ENCODE measurements at regions not wholly inside any gene's neighbourhood (a gene's known extent, or its start where the extent isn't known, plus 50 kb on each side); places are given as distances from the start of the nearest gene placed in this dataset.

DNA sequence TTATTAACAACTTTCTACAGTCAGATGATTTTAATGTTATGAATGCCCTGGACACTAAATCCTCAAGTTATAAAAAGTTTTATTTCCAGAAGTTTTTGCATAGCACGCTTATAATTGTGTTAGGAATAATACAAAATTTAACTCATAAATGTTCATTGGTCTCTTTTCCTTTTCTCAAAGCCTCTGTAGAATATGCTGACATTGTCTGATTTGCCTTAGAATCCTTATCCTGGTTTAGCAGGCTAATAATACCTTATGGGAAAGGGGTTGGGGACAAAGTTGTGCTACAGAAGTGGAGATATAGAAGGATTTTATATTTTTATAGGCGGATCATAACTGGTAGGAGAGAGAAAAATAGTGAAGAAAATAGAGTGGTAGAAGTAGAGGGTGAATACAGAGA, 1739.6 kb downstream of the OLFM4 start:
- H3K27ac ChIP-seq (ENCODE audit: low read depth, low read length, poor library complexity, severe bottlenecking): no peak overlapping the region
- H3K4me1 ChIP-seq (ENCODE audit: insufficient read depth, low read length, poor library complexity, severe bottlenecking): no peaks in the 10 kb centered on the region
- intact Hi-C loops (cut with micrococcal nuclease; ENCODE audit: unreplicated experiment): no loop called here
- H3K79me2 ChIP-seq (ENCODE audit: insufficient read depth, low read depth, low read length): no peaks in the 10 kb centered on the region
- no peak for DNase-seq (ENCODE audit: low spot score)
- no peaks in the 10 kb centered on the region for H3K36me3 ChIP-seq (ENCODE audit: insufficient read depth, low read length)
- ChIA-PET CTCF (ENCODE audit: unreplicated experiment) (no interaction called here), POLR2A (no interaction called here)
- H3K4me2 ChIP-seq (ENCODE audit: low read length): no peak overlapping the region
- BruUV-seq (replicated peaks): no TSS peak
- H3K9me2 ChIP-seq (ENCODE audit: insufficient read depth, low read length): no peaks in the 10 kb centered on the region
- H3K9me3 ChIP-seq (ENCODE audit: low read length): no peaks in the 10 kb centered on the region
- H4K20me1 ChIP-seq (ENCODE audit: insufficient read depth, low read length): no peaks in the 10 kb centered on the region
- no peak for TF ChIP-seq EZH2phosphoT487 (IDR thresholded peaks at IDR 0.05; ENCODE audit: borderline replicate concordance, low read depth, low read length)
- TF ChIP-seq, protein P1, sequence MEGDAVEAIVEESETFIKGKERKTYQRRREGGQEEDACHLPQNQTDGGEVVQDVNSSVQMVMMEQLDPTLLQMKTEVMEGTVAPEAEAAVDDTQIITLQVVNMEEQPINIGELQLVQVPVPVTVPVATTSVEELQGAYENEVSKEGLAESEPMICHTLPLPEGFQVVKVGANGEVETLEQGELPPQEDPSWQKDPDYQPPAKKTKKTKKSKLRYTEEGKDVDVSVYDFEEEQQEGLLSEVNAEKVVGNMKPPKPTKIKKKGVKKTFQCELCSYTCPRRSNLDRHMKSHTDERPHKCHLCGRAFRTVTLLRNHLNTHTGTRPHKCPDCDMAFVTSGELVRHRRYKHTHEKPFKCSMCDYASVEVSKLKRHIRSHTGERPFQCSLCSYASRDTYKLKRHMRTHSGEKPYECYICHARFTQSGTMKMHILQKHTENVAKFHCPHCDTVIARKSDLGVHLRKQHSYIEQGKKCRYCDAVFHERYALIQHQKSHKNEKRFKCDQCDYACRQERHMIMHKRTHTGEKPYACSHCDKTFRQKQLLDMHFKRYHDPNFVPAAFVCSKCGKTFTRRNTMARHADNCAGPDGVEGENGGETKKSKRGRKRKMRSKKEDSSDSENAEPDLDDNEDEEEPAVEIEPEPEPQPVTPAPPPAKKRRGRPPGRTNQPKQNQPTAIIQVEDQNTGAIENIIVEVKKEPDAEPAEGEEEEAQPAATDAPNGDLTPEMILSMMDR (conservative IDR thresholded peaks at IDR 0.05; ENCODE audit: low read length): no peak
- no peak overlapping the region for H2AFZ ChIP-seq (ENCODE audit: low read length)
- H3K4me3 ChIP-seq (ENCODE audit: low read depth, low read length, poor library complexity, severe bottlenecking): no peak overlapping the region

DNA sequence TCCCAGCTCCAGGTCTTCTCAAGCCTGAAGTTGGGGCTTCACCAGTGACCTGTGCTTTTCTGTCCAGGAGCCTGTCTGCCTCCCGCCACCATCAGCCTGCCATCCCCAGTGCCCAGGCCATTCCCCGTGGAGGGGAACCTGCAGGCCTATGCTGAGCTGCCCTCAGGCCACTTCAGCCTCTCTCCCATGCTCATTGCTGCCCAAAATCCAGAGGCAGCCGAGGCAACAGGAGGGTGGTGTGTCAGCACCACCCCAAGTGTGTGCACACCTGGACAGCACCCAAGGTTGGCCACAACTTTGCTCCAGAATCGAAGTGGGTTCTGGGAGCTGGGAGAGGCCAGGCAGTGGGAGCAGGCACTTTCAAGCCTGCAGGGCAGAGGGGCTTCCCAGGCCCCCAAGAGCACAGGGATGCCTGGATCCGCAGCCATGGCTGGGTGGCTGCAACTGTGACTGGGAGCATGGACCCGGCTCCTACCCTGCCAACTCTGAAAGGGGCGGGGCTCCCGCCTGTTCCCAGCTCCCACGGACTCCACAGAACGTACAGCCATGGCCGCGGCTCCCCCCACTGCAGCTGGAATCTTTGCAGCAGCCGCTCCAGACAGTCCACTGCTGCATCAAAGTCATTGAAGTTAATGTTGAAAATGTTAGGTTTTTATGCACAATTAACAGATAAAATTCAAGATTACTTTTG, 1747.0 kb downstream of the OLFM4 start:
- ChIA-PET CTCF (ENCODE audit: unreplicated experiment) (no interaction called here), POLR2A (interaction anchor here (0.6 kb wide), 1 partner anchor 44 kb away, joined by 3 read pairs; no protein-coding TSS in a partner anchor)
- H3K79me2 ChIP-seq (ENCODE audit: insufficient read depth, low read depth, low read length): no peaks in the 10 kb centered on the region
- H3K4me2 ChIP-seq (ENCODE audit: low read length): no peak overlapping the region
- no peaks in the 10 kb centered on the region for H3K36me3 ChIP-seq (ENCODE audit: insufficient read depth, low read length)
- no peaks in the 10 kb centered on the region for H3K9me2 ChIP-seq (ENCODE audit: insufficient read depth, low read length)
- TF ChIP-seq, protein P1 (conservative IDR thresholded peaks at IDR 0.05; ENCODE audit: low read length): no peak
- no peak for TF ChIP-seq EZH2phosphoT487 (IDR thresholded peaks at IDR 0.05; ENCODE audit: borderline replicate concordance, low read depth, low read length)
- no peak overlapping the region for H3K4me3 ChIP-seq (ENCODE audit: low read depth, low read length, poor library complexity, severe bottlenecking)
- H3K4me1 ChIP-seq (ENCODE audit: insufficient read depth, low read length, poor library complexity, severe bottlenecking): no peaks in the 10 kb centered on the region
- H3K27ac ChIP-seq (ENCODE audit: low read depth, low read length, poor library complexity, severe bottlenecking): no peak overlapping the region
- intact Hi-C loops (cut with micrococcal nuclease; ENCODE audit: unreplicated experiment): no loop called here
- no peak overlapping the region for H2AFZ ChIP-seq (ENCODE audit: low read length)
- H3K9me3 ChIP-seq (ENCODE audit: low read length): no peaks in the 10 kb centered on the region
- H4K20me1 ChIP-seq (ENCODE audit: insufficient read depth, low read length): no peaks in the 10 kb centered on the region
- no TSS peak for BruUV-seq (replicated peaks)
- no peak for DNase-seq (ENCODE audit: low spot score)

GRCh38 chr13:54787754-54788153, 1759.1 kb downstream of the OLFM4 start:
- no peaks in the 10 kb centered on the region for H3K36me3 ChIP-seq (ENCODE audit: insufficient read depth, low read length)
- no peaks in the 10 kb centered on the region for H3K9me3 ChIP-seq (ENCODE audit: low read length)
- intact Hi-C loops (cut with micrococcal nuclease; ENCODE audit: unreplicated experiment): no loop called here
- H3K9me2 ChIP-seq (ENCODE audit: insufficient read depth, low read length): no peaks in the 10 kb centered on the region
- no peak overlapping the region for H3K27ac ChIP-seq (ENCODE audit: low read depth, low read length, poor library complexity, severe bottlenecking)
- no peak for DNase-seq (ENCODE audit: low spot score)
- no TSS peak for BruUV-seq (replicated peaks)
- H3K4me2 ChIP-seq (ENCODE audit: low read length): no peak overlapping the region
- CTCF ChIA-PET (ENCODE audit: unreplicated experiment): no interaction called here
- no peaks in the 10 kb centered on the region for H3K79me2 ChIP-seq (ENCODE audit: insufficient read depth, low read depth, low read length)
- no peaks in the 10 kb centered on the region for H3K4me1 ChIP-seq (ENCODE audit: insufficient read depth, low read length, poor library complexity, severe bottlenecking)
- H2AFZ ChIP-seq (ENCODE audit: low read length): no peak overlapping the region
- no peak overlapping the region for H3K4me3 ChIP-seq (ENCODE audit: low read depth, low read length, poor library complexity, severe bottlenecking)
- POLR2A ChIA-PET: interaction anchor here (0.7 kb wide), 1 partner anchor 257 kb away, joined by 3 read pairs; no protein-coding TSS in a partner anchor
- no peak for TF ChIP-seq EZH2phosphoT487 (IDR thresholded peaks at IDR 0.05; ENCODE audit: borderline replicate concordance, low read depth, low read length)
- TF ChIP-seq, protein P1 (conservative IDR thresholded peaks at IDR 0.05; ENCODE audit: low read length): no peak
- no peaks in the 10 kb centered on the region for H4K20me1 ChIP-seq (ENCODE audit: insufficient read depth, low read length)
